AG04450 (cell line): ENCODE measurements at regions not wholly inside any gene's neighbourhood (a gene's known extent, or its start where the extent isn't known, plus 50 kb on each side); places are given as distances from the start of the nearest gene placed in this dataset.

ENCODE experiments used
- CTCF ChIA-PET: fragments of 300-600, 350-600 bp; formaldehyde crosslinking; extraction: SDS; loops from one replicate; lab custom pipeline; 2022; ENCODE audit warnings: antibody characterized with exemption, inconsistent platforms; lab: Charles Lee
- POLR2A ChIA-PET: fragments of 350-600 bp; formaldehyde crosslinking; extraction: SDS; loops from one replicate; lab custom pipeline; 2021; ENCODE audit warnings: antibody characterized with exemption, inconsistent platforms; lab: Yijun Ruan, JAX
- DNase-seq: peaks from one replicate; pipeline ENCODE4 v3.0.0-alpha.2; 2011; ENCODE audit warnings: low read depth, low spot score
- H3K27ac ChIP-seq: one replicate; pipeline ENCODE4 v1.5.1; 2012; ENCODE audit warnings: low read depth, low read length, control low read depth
- H3K27me3 ChIP-seq: one replicate; pipeline ENCODE4 v1.6.0; 2012; ENCODE audit warnings: low read length; ENCODE audit not compliant: control insufficient read depth, insufficient read depth
- H3K4me3 ChIP-seq: 2 replicates; pipeline ENCODE4 v1.5.1; 2011; ENCODE audit warnings: mild to moderate bottlenecking, low read depth, low read length, control low read depth
- H3K9me3 ChIP-seq: 2 replicates; pipeline ENCODE4 v1.5.1; 2012; ENCODE audit warnings: low read length; ENCODE audit not compliant: control insufficient read depth, insufficient read depth
- TF ChIP-seq, protein P1 (sequence below): IDR thresholded peaks from 2 replicates; pipeline ENCODE4 v1.5.1; 2011; ENCODE audit warnings: low read depth, low read length, control low read depth, inconsistent platforms

DNA sequence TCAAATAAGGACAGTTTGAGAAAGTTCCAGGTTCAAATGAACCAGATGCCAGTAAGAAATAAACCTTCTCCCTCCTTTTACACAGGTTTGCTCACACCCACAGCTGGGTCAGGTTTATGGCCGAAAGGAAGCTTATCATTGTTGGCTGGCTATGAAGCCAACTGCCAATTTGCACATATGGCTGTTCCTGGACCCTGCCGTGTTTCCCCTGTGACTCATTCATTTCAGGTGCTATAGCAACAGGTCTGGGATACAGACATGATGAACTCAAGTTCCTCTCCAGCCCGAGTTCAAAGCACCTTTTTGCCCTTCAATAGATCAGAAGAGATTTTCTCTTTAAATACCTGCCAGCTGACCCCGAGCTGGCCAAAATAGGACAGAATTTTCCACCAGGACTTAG, 134.4 kb upstream of the SMYD2 start:
- no peak overlapping the region for H3K27ac ChIP-seq
- TF ChIP-seq, protein P1, sequence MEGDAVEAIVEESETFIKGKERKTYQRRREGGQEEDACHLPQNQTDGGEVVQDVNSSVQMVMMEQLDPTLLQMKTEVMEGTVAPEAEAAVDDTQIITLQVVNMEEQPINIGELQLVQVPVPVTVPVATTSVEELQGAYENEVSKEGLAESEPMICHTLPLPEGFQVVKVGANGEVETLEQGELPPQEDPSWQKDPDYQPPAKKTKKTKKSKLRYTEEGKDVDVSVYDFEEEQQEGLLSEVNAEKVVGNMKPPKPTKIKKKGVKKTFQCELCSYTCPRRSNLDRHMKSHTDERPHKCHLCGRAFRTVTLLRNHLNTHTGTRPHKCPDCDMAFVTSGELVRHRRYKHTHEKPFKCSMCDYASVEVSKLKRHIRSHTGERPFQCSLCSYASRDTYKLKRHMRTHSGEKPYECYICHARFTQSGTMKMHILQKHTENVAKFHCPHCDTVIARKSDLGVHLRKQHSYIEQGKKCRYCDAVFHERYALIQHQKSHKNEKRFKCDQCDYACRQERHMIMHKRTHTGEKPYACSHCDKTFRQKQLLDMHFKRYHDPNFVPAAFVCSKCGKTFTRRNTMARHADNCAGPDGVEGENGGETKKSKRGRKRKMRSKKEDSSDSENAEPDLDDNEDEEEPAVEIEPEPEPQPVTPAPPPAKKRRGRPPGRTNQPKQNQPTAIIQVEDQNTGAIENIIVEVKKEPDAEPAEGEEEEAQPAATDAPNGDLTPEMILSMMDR: no peak
- H3K9me3 ChIP-seq: no peaks in the 10 kb centered on the region
- no peaks in the 10 kb centered on the region for H3K27me3 ChIP-seq
- CTCF ChIA-PET: no interaction called here
- no peak for DNase-seq
- no peak overlapping the region for H3K4me3 ChIP-seq
- POLR2A ChIA-PET: no interaction called here

DNA sequence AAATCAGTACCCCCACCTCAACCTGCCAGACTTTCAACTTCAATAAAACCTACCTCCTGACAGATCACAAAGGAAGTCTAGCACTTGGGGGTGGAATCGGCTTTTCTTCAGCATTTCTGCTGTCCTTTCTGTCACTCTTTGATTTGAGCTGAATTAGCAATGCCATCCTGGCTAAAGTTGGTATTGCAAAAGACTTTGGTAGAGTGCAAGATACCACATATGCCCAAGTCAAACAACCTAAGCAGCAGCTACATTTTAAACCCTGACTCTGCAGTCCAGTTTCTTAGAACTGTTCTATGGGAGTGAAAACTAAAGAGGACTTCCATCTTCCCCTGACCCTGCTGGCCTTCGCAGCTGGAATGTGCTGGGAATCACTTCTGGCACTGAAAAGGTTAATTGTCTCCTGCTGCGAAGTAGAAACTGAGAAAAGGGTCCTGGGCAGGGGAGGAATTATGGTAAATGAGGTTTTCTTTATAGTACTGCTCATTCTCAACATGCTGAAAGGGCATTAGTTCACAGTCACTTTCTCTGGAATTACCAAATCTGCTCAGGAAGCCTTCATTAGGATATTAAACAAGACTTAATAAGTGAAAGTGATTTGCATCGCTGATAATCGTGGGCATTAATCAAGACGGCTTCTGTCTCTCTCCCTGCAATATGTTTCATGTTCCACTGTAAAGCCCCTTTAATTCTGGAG, 126.2 kb upstream of the SMYD2 start:
- H3K4me3 ChIP-seq: no peak overlapping the region
- H3K27ac ChIP-seq: no peak overlapping the region
- ChIA-PET POLR2A (no interaction called here), CTCF (no interaction called here)
- H3K27me3 ChIP-seq: peaks cover 13% of the 10 kb centered on the region
- H3K9me3 ChIP-seq: no peaks in the 10 kb centered on the region
- no peak for DNase-seq
- TF ChIP-seq, protein P1: no peak

- H3K27me3 ChIP-seq: peaks cover 13% of the 10 kb centered on the region
- no peak for DNase-seq
- ChIA-PET POLR2A (no interaction called here), CTCF (interaction anchor here (0.6 kb wide), 1 partner anchor 330 kb away, joined by 3 read pairs; no protein-coding TSS in a partner anchor)
- H3K9me3 ChIP-seq: no peaks in the 10 kb centered on the region
- TF ChIP-seq, protein P1: no peak
- H3K27ac ChIP-seq: no peak overlapping the region
- no peak overlapping the region for H3K4me3 ChIP-seq
These were observed 124.9 kb upstream of the SMYD2 start for GRCh38 chr1:214155987-214156625.

- DNase-seq: no peak
- Histone ChIP-seq H3K4me3 (no peak overlapping the region), H3K27ac (no peak overlapping the region), H3K27me3 (peaks cover 2% of the 10 kb centered on the region), H3K9me3 (no peaks in the 10 kb centered on the region)
- TF ChIP-seq, protein P1: no peak
- CTCF ChIA-PET: interaction anchor here (0.6 kb wide), 1 partner anchor 938 kb away, joined by 3 read pairs; no protein-coding TSS in a partner anchor
- POLR2A ChIA-PET: no interaction called here
These were observed 116.8 kb upstream of the SMYD2 start for GRCh38 chr1:214164173-214164572.

GRCh38 chr1:214165850-214166374, 115.0 kb upstream of the SMYD2 start:
- ChIA-PET CTCF (no interaction called here), POLR2A (no interaction called here)
- TF ChIP-seq, protein P1: no peak
- DNase-seq: no peak
- Histone ChIP-seq H3K4me3 (no peak overlapping the region), H3K9me3 (no peaks in the 10 kb centered on the region), H3K27me3 (peaks cover 2% of the 10 kb centered on the region), H3K27ac (no peak overlapping the region)
